ENCODE measurements at regions not wholly inside any gene's neighbourhood (a gene's known extent, or its start where the extent isn't known, plus 50 kb on each side); places are given as distances from the start of the nearest gene placed in this dataset.

- no peak for DNase-seq
These were observed 56.2 kb upstream of the PPP2R2D start for GRCh38 chr10:131844529-131845084.

- no peak for DNase-seq
These were observed 55.1 kb upstream of the PPP2R2D start for GRCh38 chr10:131845505-131846239.

GRCh38 chr10:131846240-131847101 lies 54.3 kb upstream of the PPP2R2D start:
- no peak for DNase-seq

- DNase-seq: no peak
These were observed 53.5 kb upstream of the PPP2R2D start for GRCh38 chr10:131847241-131847783.

GRCh38 chr10:131848296-131848695 lies 52.5 kb upstream of the PPP2R2D start:
- no peak for DNase-seq

GRCh38 chr10:131848741-131849590 lies 51.8 kb upstream of the PPP2R2D start:
- no peak for DNase-seq

- no peak for DNase-seq
These were observed 51.0 kb upstream of the PPP2R2D start for GRCh38 chr10:131849591-131850382.

GRCh38 chr10:131850383-131850870 lies 50.4 kb upstream of the PPP2R2D start:
- no peak for DNase-seq

Data from effector CD4-positive, alpha-beta T cell (primary cell).